HEK293T (cell line): ENCODE measurements at regions not wholly inside any gene's neighbourhood (a gene's known extent, or its start where the extent isn't known, plus 50 kb on each side); places are given as distances from the start of the nearest gene placed in this dataset.

Source experiments
- ARNT ChIP-seq: fragments of 450-650 bp; IDR thresholded peaks from 2 replicates; pipeline ENCODE4 v1.6.1; 2017; ENCODE audit warnings: mild to moderate bottlenecking
- ELF4 ChIP-seq: fragments of 450-650 bp; IDR thresholded peaks from 2 replicates; pipeline ENCODE4 v1.6.1; 2017; ENCODE audit warnings: antibody characterized with exemption
- L3MBTL2 ChIP-seq: fragments of 450-650 bp; conservative IDR thresholded peaks from 2 replicates; pipeline ENCODE4 v1.6.1; 2016; ENCODE audit warnings: mild to moderate bottlenecking
- SP1 ChIP-seq: fragments of 450-650 bp; IDR thresholded peaks from 2 replicates; pipeline ENCODE4 v1.6.1; 2017

- TF ChIP-seq L3MBTL2, result no peak
- TF ChIP-seq SP1, result no peak
- no peak for TF ChIP-seq ARNT
- no peak for TF ChIP-seq ELF4
These were observed 75.3 kb upstream of the TSPAN8 start for GRCh38 chr12:71233083-71233482.
